GM04504 (cell line): ENCODE measurements at regions not wholly inside any gene's neighbourhood (a gene's known extent, or its start where the extent isn't known, plus 50 kb on each side); places are given as distances from the start of the nearest gene placed in this dataset.

Experiments used
- DNase-seq: peaks from one replicate; pipeline ENCODE4 v3.0.0-alpha.2; 2012; ENCODE audit warnings: low read depth

DNA sequence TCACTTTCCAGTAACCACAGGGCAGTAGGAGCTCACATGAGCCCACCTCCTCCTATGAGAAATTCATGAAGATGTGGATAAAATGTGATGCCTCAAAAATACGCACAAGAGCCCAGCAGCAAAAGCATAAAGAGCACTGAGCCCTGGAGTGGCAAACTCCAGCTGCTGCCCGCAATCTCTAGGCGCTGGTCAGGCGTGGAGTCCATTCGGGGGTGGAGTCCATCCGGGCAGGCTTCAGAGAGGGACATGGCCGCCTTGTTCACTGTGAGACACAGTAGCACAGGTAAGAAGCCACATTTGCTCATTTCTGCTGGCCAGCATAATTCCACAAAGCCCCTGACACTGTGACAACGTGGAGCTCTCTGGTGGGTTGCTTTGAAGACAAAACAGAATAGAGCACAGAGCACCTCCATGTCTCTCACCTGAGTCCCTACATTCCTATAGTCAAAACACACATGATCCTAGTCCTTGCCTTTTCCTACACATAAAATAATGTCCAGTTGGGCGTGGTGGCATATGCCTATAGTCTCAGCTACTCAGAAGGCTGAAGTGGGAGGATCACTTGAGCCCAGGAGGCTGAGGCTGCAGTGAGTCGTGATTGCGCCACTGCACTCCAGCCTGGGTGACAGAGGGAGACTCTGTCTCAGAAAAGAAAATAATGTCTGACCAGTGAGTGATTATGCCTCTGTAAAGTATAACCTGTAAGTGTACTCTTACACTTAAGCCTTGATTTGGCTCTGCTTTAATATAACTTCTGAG lies 365.2 kb downstream of the GADD45G start:
- no peak for DNase-seq

DNA sequence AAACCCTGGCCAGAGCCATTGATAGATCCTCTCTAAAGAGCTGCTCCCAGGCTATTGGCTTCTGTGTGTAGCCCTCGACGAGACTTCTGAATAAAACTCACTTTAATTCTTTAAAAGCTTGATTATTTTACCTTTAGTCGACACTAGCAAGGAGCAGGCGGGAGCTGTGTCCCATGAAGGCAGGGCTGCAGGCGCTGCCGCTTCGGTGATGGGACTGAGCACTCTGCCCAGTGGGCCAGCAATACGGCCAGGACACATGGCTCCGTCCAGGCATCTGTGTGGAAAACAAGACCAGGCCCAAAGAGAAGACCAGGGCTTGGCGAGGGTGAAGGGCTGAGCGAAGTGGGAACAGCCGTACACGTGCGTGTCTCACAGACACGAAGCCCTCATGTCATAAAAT lies 365.9 kb downstream of the GADD45G start:
- DNase-seq: no peak

DNA sequence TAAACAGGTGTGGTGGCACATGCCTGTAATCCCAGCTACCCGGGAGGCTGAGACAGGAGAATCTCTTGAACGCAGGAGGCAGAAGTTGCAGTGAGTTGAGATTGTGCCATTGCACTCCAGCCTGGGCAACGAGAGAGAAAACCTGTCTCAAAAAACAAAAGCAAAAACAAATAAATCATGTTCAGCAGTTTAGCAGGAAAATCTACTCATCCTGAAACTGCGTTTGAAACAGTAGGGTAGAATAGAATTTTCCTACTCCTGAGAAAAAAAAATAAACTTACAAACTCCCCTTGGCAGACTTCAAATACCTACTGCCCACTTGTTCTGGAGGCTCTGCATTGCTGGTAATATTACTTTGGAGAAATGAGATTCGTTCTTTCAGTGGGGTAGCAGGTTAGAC lies 367.7 kb downstream of the GADD45G start:
- DNase-seq: no peak

DNA sequence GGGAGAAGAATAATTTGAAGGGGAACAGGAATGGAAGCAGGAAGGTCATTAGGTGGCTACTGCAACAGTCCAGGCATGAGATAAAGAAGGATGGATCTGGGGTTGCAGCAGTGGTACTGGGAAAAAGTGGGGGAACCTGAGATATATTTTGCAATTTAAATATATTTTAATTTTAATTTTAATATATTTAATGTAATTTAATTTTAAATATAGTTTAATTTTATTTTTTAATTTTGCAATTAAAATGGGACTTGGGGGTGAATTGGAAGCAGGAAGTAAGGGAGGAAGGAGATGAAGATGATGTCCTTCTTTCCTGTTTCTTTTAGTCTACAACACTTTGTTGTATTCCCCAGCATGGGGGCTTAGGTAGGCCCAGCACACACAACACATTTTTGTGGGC lies 369.8 kb downstream of the GADD45G start:
- DNase-seq: no peak

DNA sequence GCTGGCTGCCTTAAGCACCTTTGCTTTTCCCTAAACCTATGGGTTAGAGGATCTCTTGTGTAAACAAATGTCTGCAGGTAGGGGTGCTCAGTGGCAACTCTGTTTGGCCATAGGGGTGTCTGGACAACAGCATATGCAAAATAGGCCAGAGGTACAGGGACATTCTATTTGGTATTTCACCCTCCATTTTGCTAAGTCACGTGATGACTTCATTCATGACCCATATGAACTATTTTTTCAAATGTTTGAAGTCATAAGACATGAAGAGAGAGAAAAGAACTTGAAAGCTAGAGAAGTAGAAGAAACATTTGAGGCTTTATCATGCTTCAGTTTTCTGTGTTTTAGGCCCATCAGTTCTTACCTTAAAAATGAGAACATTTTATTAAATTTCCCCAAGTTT lies 370.2 kb downstream of the GADD45G start:
- no peak for DNase-seq

DNA sequence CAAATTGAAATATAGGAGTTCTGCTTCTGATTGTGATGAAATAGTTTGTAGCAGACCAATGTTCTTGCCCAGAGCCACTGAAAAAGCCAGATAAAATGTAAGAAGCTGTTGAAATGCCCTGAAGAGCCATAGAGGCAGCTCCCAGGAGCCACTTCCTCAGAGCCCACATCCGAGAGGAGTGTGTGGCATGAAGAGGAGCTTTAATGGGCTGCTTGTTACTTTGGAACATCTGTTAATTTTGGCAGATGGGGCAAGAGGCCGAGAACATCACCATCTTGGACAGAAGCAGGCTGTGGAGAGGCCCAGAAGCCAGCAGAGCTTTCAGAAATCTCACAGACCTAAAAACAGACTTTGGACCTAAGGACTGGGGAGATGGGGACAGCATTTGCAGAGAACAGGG lies 370.8 kb downstream of the GADD45G start:
- DNase-seq: no peak

DNA sequence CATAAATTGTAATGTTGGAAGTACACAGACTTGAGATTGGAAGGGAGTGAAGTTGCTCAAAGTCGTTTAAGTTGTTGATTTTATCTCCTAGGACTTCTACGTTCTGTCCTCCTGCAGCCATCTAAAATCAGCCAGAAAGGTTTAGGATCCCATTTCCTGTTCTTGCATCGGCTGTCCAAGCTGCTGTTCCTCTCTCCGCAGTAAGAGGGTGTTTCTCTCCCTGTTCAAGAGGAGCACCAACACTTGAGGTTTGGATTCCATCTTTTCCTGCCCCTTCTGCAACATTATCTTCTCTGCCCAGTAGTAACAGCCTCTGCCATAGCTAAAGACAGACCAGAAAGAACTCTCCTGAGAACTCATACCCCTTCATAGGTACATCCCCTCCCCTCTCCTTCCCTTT lies 373.4 kb downstream of the GADD45G start:
- no peak for DNase-seq

DNA sequence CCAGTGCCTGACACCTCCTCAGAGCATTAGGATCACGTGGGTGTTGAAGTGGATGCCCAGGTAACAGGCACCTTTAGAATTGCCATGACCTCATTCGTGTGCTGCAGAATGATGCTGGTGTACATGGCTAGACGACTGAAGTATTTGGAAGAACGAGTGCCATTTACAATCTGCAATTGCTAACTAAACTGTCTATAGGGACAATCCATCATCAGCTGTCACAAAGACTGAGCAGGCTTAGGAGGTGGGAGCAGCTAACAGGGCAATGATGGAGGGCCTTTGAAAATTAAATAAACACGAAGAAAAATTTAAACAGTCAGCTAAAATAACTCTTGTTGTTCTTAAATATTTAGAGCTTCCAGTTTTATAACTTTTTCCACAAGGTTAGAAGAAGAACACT lies 375.8 kb downstream of the GADD45G start:
- no peak for DNase-seq

DNA sequence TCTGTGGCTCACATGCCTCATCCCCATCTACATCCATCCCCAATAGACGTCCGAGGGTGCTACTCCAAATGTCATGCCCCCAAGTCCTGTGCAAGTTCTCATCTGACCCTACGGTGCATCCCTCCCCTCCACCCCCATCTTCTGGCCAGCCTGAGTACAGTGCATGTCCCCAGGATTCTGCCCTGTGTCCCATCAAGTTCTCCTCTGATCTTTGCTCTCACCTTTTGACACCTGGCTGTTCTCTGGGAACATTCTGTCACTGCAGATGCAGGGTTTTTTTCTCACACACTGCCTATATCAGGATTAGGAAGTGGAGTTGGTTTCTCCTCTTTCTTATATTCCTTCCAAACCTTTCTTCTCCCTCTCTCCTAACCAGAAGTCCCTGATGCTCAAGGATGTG lies 377.2 kb downstream of the GADD45G start:
- DNase-seq: no peak

DNA sequence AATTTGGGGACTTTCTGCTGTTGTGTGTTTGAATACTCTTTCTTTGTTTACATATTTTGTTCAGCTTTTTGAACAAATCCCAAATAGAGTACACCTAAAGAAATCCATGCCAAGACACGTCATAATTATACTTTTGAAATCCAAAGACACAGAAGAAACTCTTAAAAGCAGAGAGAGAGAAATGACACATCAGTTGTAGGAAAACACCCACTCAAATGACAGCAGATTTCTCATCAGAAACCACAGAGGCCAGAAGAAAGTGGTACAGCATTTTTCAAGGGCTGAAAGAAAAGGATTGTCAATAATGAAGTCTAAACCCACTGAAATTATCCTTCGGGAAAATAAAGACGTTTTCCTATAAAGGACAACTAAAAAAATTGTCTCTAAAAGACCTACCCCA lies 378.6 kb downstream of the GADD45G start:
- DNase-seq: no peak

DNA sequence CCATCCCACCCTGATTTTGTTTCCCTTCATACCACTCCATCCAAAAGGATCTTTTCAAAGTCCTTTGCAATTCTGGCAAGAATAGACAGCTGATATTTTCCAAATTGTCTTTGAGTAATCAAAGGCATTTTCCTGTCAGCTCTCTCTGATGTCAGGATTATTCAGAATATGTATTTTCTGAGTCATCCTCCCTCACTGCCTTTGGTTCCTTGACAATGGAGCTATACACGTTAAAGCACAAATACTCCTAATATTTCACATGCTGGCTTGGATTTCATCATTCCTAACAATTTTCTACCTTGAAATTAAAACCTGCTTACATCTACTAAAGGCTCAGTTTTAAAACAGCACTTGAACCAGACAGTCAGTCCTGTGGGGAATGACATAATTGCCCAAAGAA lies 379.4 kb downstream of the GADD45G start:
- no peak for DNase-seq

DNA sequence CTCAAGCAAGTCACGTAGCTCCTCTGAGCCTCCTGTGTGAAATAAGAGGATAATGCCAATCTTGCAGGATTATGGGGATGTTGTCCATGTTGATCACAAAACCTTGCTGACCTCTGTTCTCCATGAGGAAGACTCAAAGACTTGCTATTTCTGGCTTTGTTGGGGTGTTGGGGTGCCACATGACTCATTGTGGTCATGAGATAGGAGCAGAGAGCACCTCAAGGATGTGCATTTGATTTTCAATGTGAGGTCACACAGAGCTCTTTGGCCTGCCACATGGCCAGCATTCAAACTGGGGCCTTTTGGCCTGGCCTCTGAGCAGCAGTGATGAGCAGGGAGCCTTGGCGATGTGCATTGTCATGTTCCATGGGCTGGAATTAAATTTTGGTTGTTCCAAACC lies 380.3 kb downstream of the GADD45G start:
- no peak for DNase-seq

DNA sequence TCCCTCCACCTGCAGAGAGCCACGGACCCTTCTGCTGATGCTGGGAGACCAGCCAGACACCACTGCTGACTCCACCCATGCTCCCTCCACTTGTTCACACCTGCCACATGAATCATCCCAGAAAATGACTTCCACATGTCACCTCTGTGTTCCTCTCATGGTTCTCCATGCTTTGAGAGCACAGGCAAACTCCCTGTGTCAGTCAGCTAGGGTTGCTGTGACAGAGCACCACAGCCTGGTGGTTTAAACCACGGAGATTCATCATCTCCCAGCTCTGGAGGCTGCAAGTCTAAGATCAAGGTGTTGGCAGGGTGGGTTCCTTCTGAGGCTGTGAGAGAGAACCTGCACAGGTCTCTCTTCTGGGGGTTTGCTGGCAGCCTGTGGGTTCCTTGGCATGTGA lies 381.4 kb downstream of the GADD45G start:
- no peak for DNase-seq

DNA sequence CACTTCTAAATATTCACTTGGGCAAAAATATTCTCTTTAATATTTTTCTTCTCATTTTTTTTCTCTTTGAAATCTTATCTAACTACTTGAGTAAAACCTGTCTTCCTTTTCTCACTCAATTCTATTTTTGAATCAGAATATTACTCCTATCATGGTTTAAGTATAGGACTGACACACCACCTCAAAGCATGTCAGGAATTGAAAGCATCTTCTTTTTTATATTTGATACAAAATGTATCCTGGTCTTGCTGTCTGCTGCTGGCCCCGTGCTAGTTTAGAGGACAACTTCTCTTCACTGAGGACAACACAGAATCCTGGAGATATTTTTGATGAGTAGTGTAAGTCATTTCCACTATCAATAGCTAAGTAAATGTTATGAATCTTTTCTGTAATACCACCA lies 383.6 kb downstream of the GADD45G start:
- DNase-seq: no peak

DNA sequence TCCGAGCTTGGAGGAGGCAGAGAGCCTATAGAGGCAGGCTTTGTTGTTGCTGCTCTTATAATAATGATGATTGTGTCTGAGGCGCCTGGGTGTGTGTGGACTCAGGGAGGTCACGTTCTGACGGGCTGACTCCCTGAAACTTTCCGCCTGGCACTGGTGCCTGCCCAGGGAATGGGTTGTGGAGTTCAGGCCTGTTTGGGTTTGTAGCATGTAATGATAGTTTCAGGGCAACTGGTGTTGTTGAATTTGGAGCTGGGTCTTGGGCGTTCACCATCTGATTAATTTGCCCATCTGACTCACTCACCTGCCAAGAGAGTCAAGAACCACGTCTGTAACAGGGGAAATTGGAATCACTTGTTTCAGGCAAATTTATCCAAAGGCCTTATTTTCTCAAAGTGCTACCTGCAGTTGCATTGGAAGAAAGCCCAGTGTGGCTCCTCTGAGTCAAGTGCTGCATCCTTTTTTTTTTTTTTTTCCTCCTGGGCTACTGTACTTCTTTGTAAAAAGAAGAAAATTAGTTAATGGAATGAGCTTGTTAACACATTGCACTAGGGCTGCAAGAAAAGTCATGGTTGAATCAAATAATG lies 386.5 kb downstream of the GADD45G start:
- no peak for DNase-seq

DNA sequence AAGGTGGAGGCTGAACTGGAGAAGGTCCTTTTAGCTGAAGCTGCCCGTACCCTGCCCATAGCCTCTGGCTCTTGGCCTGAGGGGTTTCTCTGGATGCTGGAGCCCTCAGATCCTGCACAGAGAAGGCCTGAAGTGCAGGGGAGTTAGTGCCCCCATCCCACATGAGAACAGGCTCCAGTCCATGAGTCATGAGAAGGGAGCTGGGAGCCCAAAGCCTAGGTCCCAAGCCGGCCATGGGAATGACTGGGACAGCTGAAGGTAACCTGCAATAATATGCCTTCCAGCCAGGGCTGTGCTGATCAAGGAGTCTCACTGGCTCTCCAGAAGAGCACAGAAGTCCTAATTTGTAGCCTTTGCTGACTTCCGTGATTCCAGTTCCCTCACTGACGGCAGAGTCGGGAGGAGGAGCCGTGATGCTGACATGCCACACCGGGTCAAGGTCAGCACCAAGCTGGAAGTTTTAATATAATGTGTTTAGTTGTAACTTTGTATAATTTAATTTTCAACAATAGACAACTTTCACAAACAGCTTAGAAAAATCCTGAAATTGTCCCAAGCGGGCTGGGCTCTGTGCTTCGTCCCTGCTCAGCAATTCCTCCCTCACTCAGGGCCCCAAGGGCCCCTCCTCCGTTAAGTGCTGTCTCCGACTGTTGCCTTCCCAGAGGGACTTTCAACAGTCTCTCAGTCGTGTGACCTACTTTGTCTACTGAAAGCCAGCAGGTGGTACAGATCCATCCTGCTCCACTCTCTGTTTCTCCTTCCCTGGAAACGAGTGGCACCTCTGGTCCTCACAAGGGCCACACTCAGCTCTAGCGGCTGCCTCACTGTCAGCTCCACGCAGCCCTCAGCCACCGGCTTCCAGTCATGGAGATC lies 387.8 kb downstream of the GADD45G start:
- DNase-seq: no peak

DNA sequence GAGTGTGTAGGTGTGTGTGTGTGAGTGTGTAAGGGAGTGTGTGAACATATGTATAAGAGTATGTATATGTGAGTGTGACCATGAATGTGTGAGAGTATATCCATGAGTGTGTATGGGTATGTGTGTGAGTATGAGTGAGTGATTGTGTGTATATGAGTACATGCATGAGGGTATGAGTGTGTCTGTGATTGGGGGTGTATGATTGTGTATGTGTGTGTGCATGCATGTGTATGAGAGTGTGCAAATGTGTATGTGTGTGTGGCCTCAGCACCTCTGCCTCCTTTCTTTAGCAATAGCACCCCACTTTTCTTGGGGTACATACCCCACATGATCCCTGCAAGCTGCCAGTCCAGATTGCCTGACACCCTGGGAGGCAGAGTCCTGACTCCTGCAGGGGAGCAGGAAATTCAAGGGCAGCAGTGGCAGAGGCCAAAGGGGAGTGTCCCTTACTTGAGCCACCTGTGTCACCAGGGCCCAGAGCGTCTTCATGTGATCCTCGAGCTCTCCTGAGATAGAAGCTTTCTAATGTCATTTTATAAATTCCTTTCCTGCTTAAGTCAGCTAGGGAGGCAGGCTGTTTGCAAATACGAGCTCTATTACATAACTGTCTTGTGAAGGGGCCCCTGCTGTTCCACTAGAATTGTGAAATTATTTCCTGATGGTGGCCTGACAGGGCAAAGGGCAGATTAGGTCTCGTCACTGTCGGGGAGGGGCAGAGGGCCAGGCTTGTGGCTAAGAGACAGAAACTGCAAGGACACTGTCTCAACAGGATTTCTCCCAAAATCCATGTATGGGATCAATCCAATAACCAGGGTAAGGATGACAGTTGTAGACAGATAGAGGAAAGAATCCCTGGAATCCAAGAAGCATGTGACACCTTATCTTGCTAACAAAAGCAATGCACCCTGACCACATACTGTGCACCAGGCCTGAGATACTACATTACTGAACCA lies 389.1 kb downstream of the GADD45G start:
- no peak for DNase-seq

DNA sequence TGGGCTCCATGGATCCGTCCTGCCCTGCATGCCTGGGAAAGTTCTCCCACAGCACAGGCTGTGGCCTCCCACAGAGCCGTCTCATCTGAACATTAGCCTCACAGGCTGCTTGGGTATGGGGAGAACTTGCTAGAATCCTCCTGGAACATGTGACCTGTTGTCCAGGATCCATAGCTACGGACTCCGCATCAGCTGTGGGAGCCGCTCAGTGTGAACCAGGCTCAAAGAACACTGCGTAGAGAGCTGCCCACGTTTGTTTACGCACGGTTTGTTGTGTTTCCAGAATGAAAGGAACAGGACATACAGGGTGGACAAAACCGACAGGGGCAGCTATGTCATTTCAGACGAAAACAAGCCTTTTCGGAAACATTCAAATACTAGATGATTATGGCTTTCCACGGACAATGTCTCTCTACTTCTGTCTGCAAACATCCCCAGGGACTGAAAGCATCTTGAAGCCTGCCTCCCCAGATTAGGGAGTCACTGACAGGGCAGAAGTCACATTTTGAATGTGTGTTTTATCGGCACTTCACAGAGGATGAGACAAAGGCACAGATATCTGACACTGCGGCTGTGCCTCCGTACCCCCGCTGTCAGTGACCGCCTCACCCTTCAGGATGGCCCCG lies 390.3 kb downstream of the GADD45G start:
- DNase-seq: no peak

DNA sequence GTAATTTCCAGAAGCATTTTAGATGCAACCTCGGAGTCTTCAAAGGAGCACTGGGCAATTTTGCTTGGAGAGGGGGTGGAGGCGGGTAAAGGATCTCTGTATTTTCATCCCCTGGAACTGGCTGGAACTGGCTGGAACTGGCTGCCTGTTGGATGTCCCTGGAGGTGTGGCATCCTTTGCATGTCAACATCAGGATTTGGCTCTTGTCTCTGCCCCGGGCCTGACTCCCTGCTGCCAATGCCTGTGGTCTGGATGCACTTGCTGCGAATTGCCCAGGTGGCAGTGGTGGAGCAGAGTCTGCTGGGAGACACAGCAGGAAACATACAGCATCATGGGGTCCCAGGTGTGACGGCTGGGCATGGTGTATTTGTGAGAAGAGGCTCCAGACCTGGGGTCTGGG lies 391.3 kb downstream of the GADD45G start:
- DNase-seq: no peak

DNA sequence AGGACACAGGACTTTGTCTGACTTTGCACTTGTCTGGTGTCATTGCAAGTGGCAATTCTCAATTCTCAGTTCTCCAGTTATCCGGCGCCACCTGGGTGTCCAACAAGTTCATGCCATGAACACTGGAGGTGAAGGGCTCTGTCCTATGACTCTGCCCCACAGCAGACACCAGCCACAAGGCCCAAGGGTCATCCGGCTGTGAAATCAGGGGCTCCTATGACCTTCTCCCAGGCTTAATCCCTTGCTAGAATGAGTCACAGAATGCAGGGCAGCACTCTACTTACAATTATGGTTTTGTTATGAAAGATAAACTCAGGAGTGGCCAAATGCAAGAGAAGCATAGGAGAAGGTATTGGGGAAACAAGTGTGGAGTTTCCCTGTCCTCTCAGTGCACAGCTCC lies 392.0 kb downstream of the GADD45G start:
- DNase-seq: no peak

DNA sequence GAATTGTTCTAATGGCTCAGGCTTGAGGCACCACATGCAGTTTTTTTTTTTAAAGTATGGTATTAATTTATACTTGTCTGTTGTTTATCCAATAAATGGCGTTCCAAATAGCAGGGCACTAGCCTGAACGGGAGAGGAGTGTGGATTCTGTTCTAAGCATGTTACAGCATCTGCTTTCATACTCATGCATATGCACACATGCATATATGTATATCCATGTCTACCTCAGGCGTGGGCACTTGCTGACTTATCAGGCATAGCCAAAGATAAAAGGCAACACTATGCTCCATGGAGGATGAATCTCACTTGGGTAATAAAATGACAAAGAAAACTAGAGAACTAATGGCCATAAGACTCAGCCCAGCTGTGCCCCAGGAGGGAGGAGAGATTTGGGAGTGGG lies 393.8 kb downstream of the GADD45G start:
- no peak for DNase-seq

DNA sequence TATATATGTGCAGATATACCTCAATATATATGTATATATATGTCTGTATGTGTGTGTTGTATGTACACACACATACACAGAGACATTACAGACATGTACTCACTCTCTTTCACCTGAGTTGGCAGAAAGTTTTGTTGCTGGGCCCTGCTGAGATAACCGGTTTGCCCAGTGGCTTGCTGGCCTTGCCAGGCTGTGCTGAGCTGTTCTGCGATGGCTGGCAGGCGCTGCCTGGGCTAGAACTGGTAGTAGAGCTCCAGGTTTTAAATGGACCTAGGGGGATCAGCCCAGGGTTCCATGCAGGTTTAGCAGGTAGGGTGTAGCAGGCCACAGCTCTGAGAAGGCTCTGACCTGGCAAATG lies 394.3 kb downstream of the GADD45G start:
- DNase-seq: no peak
